ENCODE measurements at regions not wholly inside any gene's neighbourhood (a gene's known extent, or its start where the extent isn't known, plus 50 kb on each side); places are given as distances from the start of the nearest gene placed in this dataset.

DNA sequence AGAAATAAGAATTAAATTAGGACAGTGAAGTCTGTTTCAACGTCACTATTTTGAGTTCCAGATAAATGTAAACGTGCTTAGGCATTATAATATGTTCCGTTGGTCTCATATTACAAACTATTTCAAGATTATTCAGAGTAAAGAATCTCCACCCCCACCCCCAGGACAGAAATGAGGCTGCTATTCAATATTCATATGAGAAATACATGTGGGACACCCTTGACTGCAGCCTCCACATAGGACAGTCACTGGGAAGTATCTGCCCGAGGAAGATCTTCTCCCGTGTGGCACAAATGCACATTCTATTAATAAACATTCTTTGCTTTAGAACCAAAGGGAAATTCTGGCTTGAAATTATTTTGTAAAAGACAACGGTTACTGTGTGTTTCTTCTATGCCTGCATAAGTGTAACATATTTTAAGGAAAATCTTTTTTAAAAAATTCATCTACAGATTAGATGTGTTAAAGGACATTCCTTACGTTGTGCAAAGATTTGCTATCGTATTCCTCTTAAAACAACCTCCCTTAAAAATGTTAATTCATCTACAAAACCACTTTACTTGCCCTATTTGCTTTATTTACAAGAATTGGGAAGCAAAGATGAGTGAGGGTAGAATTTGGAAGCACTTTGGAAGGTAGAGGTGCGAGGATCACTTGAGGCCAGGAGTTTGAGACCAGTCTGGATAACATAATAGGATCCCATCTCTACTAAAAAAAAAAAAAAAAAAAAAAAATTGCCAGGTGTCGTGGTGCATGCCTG, 148.3 kb upstream of the SOX14 start:
- no peak for TF ChIP-seq POLR2AphosphoS5 (IDR thresholded peaks at IDR 0.05)
- TF ChIP-seq POLR2A (IDR thresholded peaks at IDR 0.05), result no peak
- TF ChIP-seq, protein P1, sequence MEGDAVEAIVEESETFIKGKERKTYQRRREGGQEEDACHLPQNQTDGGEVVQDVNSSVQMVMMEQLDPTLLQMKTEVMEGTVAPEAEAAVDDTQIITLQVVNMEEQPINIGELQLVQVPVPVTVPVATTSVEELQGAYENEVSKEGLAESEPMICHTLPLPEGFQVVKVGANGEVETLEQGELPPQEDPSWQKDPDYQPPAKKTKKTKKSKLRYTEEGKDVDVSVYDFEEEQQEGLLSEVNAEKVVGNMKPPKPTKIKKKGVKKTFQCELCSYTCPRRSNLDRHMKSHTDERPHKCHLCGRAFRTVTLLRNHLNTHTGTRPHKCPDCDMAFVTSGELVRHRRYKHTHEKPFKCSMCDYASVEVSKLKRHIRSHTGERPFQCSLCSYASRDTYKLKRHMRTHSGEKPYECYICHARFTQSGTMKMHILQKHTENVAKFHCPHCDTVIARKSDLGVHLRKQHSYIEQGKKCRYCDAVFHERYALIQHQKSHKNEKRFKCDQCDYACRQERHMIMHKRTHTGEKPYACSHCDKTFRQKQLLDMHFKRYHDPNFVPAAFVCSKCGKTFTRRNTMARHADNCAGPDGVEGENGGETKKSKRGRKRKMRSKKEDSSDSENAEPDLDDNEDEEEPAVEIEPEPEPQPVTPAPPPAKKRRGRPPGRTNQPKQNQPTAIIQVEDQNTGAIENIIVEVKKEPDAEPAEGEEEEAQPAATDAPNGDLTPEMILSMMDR (IDR thresholded peaks at IDR 0.05), result no peak
- H3K27ac ChIP-seq, result no peak overlapping the region
- H3K4me3 ChIP-seq, result no peak overlapping the region
- DNase-seq (ENCODE audit: low spot score in 2 of 2), result no peak
- H3K4me1 ChIP-seq, result no peaks in the 10 kb centered on the region
- no peaks in the 10 kb centered on the region for H3K36me3 ChIP-seq
- H3K9me3 ChIP-seq, result no peaks in the 10 kb centered on the region
- H3K27me3 ChIP-seq, result no peaks in the 10 kb centered on the region
- intact Hi-C loops (cut with DNase I; ENCODE audit: low total_unique reads), result loop anchor here (1.0 to 5.0 kb wide), 2 partner anchors 12 to 489 kb away; no protein-coding TSS in a partner anchor

DNA sequence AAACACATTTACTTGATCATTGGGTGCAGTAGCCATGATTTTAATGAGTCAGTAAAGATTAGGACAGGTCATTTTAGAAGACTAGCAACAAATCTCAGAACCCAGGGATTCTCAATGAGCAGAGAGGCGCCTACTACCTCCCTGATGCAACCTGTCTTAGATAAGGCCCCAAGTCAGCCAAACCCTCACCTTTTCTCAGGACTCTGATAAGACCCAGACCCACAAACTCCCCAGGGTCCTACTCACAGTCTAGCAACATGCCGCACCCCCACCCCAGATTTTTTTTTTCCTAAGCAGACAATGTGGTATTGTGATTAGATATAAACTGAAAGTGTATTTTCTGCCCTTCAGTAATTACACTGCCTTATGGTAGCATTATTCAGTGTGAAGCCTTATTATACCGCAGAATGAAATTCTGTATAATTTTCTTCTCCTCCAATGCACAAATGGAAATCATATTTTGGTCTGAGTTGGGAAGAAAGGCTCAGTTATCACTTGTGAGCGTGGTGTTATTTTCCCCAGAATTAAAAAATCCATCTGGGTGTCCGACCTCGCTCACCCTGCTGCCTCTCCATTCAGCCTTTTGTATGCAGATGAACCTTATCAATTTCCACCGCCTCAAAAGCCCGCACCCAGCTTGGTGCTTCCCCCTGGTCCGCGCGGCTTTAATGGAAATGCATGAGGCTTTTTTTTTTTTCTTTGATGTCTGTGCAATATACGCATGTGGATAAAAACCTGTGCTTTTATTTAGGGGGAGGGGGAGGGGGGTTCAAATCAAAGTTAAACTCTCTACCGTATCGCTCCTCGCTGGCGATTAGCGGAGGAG, 122.0 kb upstream of the SOX14 start:
- DNase-seq (ENCODE audit: low spot score in 2 of 2), result no peak
- H3K4me1 ChIP-seq, result no peaks in the 10 kb centered on the region
- no peaks in the 10 kb centered on the region for H3K36me3 ChIP-seq
- no peak overlapping the region for H3K27ac ChIP-seq
- intact Hi-C loops (cut with DNase I; ENCODE audit: low total_unique reads), result no loop called here
- TF ChIP-seq, protein P1 (IDR thresholded peaks at IDR 0.05), result no peak
- TF ChIP-seq POLR2AphosphoS5 (IDR thresholded peaks at IDR 0.05) (no peak), POLR2A (IDR thresholded peaks at IDR 0.05) (no peak)
- H3K4me3 ChIP-seq, result no peak overlapping the region
- H3K9me3 ChIP-seq, result no peaks in the 10 kb centered on the region
- peaks cover 0 to 14% of the 10 kb centered on the region in 2 donors for H3K27me3 ChIP-seq

DNA sequence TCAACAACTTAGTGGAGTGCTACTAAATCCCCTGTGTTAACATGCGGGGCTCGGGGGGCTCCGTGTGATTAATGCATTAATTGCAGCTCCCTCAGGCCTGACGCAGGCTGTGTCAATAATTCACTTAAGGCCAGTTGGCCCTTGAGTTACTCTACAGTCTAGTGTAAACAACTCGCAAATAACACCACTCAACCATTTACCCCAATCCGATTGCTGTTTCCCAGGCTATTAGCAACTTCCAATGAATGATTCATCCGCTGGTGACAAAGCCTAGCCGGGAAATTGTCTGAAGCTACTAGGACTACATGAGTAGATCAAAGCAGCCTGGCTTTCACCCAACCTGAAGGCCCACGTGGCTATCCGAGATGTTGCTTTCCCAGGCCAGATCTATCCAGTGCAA, 121.3 kb upstream of the SOX14 start:
- Histone ChIP-seq H3K27me3 (peaks cover 0 to 14% of the 10 kb centered on the region in 2 donors), H3K36me3 (no peaks in the 10 kb centered on the region), H3K4me1 (no peaks in the 10 kb centered on the region), H3K27ac (no peak overlapping the region), H3K4me3 (no peak overlapping the region), H3K9me3 (no peaks in the 10 kb centered on the region)
- TF ChIP-seq, protein P1 (IDR thresholded peaks at IDR 0.05), result no peak
- TF ChIP-seq POLR2AphosphoS5 (IDR thresholded peaks at IDR 0.05) (no peak), POLR2A (IDR thresholded peaks at IDR 0.05) (no peak)
- no peak for DNase-seq (ENCODE audit: low spot score in 2 of 2)
- intact Hi-C loops (cut with DNase I; ENCODE audit: low total_unique reads), result no loop called here

DNA sequence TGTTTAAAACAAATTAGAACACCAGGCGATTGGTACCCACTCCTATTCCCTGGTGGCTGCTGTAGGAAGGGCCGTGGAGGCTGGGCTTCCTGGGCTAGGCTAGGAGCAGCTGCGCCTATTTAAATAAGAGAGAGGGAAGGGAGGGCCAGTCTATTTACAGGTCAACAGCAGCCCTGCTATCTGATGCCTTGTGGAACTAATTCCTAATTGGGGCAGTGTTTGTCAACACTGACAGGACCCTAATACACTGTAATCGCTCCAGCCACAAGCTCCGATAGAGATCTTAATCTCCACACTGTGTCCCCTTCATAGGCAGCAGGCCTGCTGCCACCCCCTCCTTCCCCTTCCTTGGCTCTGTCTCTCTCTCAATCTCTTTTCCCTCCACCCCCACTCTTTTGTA, 116.9 kb upstream of the SOX14 start:
- Histone ChIP-seq H3K9me3 (no peaks in the 10 kb centered on the region), H3K27me3 (peaks cover 0 to 9% of the 10 kb centered on the region in 2 donors), H3K4me3 (no peak overlapping the region), H3K27ac (no peak overlapping the region), H3K4me1 (no peaks in the 10 kb centered on the region), H3K36me3 (no peaks in the 10 kb centered on the region)
- intact Hi-C loops (cut with DNase I; ENCODE audit: low total_unique reads), result no loop called here
- DNase-seq (ENCODE audit: low spot score in 2 of 2), result no peak
- TF ChIP-seq POLR2A (IDR thresholded peaks at IDR 0.05) (no peak), POLR2AphosphoS5 (IDR thresholded peaks at IDR 0.05) (no peak)
- TF ChIP-seq, protein P1 (IDR thresholded peaks at IDR 0.05), result no peak

DNA sequence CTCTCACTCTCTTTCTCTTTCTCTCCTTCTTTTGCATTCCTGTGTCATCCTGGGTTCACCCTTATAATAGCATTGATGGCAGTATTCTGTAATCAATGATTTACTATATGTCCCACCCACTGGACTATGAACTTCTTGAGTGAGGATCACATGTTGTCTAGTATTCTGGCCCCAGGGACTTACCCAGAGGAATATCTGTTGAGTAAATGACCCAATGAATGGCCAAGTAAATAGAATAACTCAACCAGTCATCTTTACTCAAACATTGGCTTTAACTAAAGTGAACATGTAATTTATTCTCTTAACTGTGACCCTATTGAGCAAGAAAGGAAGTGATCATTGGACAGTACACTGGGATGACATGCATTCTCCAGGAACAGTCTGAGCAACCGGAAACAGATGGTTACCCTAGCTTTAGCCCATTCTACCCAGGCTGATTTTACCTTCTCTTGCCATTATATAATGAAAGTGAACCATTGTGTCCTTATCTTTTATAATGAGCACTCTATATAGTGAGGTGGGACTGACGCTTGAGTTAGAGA, 94.5 kb upstream of the SOX14 start:
- TF ChIP-seq POLR2A (IDR thresholded peaks at IDR 0.05) (no peak), POLR2AphosphoS5 (IDR thresholded peaks at IDR 0.05) (no peak)
- TF ChIP-seq, protein P1 (IDR thresholded peaks at IDR 0.05), result no peak
- intact Hi-C loops (cut with DNase I; ENCODE audit: low total_unique reads), result no loop called here
- no peaks in the 10 kb centered on the region for H3K4me1 ChIP-seq
- peaks cover 5 to 12% of the 10 kb centered on the region in 2 donors for H3K9me3 ChIP-seq
- H3K27me3 ChIP-seq, result no peaks in the 10 kb centered on the region
- no peaks in the 10 kb centered on the region for H3K36me3 ChIP-seq
- no peak overlapping the region for H3K4me3 ChIP-seq
- H3K27ac ChIP-seq, result no peak overlapping the region
- no peak for DNase-seq (ENCODE audit: low spot score in 2 of 2)
